Lower leg skin (tissue), 4 donors: ENCODE measurements at regions not wholly inside any gene's neighbourhood (a gene's known extent, or its start where the extent isn't known, plus 50 kb on each side); places are given as distances from the start of the nearest gene placed in this dataset.

Source experiments
- DNase-seq, 2 donors: peaks; one replicate each; pipeline ENCODE4 v3.0.0-alpha.2; 2019; ENCODE audit warnings: low spot score in 2 of 2
- H3K4me3 ChIP-seq: fragments of 200-600 bp; sonication (generic); 2 replicates; pipeline ENCODE4 v1.5.1; 2017; ENCODE audit warnings: mild to moderate bottlenecking, low read depth; ENCODE audit not compliant: poor library complexity, severe bottlenecking
- CTCF ChIP-seq, 3 donors: fragments of 450-650 bp; IDR thresholded peaks; one replicate each; pipeline ENCODE4 v1.5.1; 2016; ENCODE audit warnings: antibody characterized with exemption in 3 of 3, mild to moderate bottlenecking in 3 of 3, moderate library complexity in 2 of 3
- POLR2A ChIP-seq, 2 donors: fragments of 450-650 bp; IDR thresholded peaks; one replicate each; pipeline ENCODE4 v1.6.1; 2016 to 2017; ENCODE audit warnings: antibody characterized with exemption in 2 of 2, mild to moderate bottlenecking in 1 of 2, moderate library complexity in 1 of 2
- WGBS, 2 donors: methylation state at CpG; one replicate each; pipeline ENCODE4 v1.1.5; 2018; 5-methylcytosine and 5-hydroxymethylcytosine counted together
- intact Hi-C: fragments of 100-400 bp; cut with DNase I; formaldehyde crosslinking; loops from one replicate; pipeline ENCODE4 v1.15.0; 2023; ENCODE audit warnings: low total_unique reads

DNA sequence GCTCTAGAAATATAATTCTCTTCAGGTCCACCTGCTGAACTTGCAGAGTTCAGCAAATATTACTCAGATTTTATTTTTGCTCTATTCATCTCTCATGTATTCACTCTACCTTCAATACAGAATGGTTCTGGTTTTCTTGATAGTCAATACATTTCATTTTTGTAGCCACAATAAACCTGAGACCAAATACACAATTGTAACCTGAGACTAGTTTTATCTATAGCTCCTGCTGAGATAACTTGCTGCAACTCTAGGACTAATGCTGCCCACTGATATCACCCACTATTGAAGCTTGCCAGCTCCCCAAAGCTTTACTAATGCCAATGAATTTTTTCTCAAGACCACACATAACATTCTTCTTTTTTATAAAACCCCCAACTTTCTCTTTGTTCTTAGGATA lies 229.3 kb downstream of the NSUN3 start:
- H3K4me3 ChIP-seq = no peak overlapping the region
- intact Hi-C loops = no loop called here
- no peak for DNase-seq
- TF ChIP-seq POLR2A (IDR thresholded peaks at IDR 0.05) = no peak
- TF ChIP-seq CTCF (IDR thresholded peaks at IDR 0.05) = no peak

DNA sequence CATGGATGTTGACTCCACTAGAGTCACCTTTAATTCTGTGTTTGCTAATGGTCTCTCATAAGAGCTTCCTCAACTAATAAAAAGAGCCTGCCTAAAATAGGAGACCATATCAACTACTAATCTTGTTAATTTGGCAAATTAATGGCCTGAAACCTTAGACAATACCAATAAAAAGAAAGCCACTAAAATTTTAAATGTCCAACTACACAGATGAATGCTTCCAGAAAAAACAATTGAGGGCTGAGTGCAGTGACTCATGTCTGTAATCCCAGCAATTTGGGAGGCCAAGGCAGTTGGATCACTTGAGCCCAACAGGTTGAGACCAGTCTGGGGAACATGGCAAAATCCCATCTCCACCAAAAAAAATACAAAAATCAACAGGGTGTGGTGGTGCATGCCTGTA lies 230.9 kb downstream of the NSUN3 start:
- no peak for DNase-seq
- no peak overlapping the region for H3K4me3 ChIP-seq
- TF ChIP-seq CTCF (IDR thresholded peaks at IDR 0.05) (no peak), POLR2A (IDR thresholded peaks at IDR 0.05) (no peak)
- intact Hi-C loops = no loop called here

- TF ChIP-seq POLR2A (IDR thresholded peaks at IDR 0.05) (no peak), CTCF (IDR thresholded peaks at IDR 0.05) (no peak)
- 98 to 100% methylated on average over 1 of the region's 1 CpG for WGBS, 2 donors
- intact Hi-C loops = no loop called here
These were observed 231.9 kb downstream of the NSUN3 start for GRCh38 chr3:94294806-94295205.

GRCh38 chr3:94299716-94300115 lies 236.9 kb downstream of the NSUN3 start:
- intact Hi-C loops = no loop called here

More at GRCh38 chr3:94294806-94295205, 231.9 kb downstream of the NSUN3 start:
- no peak overlapping the region for H3K4me3 ChIP-seq
- DNase-seq = no peak

GRCh38 chr3:94301366-94301765 lies 238.5 kb downstream of the NSUN3 start:
- intact Hi-C loops = no loop called here
- no peak overlapping the region for H3K4me3 ChIP-seq
- no peak for TF ChIP-seq POLR2A (IDR thresholded peaks at IDR 0.05)
- no peak for TF ChIP-seq CTCF (IDR thresholded peaks at IDR 0.05)
- DNase-seq = no peak
- WGBS, 2 donors = 47 to 59% methylated on average over 1 of the region's 1 CpG

More at GRCh38 chr3:94299716-94300115, 236.9 kb downstream of the NSUN3 start:
- no peak for TF ChIP-seq CTCF (IDR thresholded peaks at IDR 0.05)
- no peak for TF ChIP-seq POLR2A (IDR thresholded peaks at IDR 0.05)
- DNase-seq = no peak
- H3K4me3 ChIP-seq = no peak overlapping the region

GRCh38 chr3:94303266-94303665 lies 240.4 kb downstream of the NSUN3 start:
- no peak overlapping the region for H3K4me3 ChIP-seq
- intact Hi-C loops = no loop called here
- no peak for TF ChIP-seq CTCF (IDR thresholded peaks at IDR 0.05)
- no peak for TF ChIP-seq POLR2A (IDR thresholded peaks at IDR 0.05)
- WGBS, 2 donors = 73 to 76% methylated on average over 4 of the region's 4 CpGs
- no peak for DNase-seq
